Jurkat, Clone E6-1 (cell line): ENCODE measurements at regions not wholly inside any gene's neighbourhood (a gene's known extent, or its start where the extent isn't known, plus 50 kb on each side); places are given as distances from the start of the nearest gene placed in this dataset.
"Not testable (repeated sequence)": the region's sequence is repeated elsewhere in the genome, so short reads cannot be mapped to it uniquely, and the experiment has no call there.

Experiments used
- DNase-seq: peaks from one replicate; pipeline ENCODE4 v3.0.0-alpha.2; 2011; ENCODE audit warnings: low read depth, low spot score
- H3K4me3 ChIP-seq: 2 replicates; pipeline ENCODE4 v1.5.1; 2011; ENCODE audit warnings: mild to moderate bottlenecking, low read length, control low read depth, moderate library complexity

DNA sequence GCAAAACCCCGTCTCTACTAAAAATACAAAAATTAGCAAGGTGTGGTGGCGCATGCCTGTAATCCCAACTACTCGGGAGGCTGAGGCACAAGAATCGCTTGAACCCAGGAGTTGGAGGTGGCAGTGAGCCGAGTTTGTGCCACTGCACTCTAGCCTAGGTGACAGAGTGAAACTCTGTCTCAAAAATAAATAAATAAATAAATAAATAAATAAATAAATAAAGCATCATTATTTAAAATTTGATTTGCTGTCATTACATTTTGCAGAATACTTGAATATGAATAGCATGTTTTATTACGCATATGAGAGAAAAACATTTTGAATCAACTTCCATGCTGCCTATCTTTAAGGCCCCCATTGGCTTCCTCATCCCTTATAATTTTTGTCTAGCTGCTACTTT is 53.4 kb upstream of the MED14 start:
- DNase-seq, H3K4me3 ChIP-seq: not testable (repeated sequence)

GRCh38 chrX:40792433-40792832 is 57.1 kb upstream of the MED14 start:
- DNase-seq: no peak
- H3K4me3 ChIP-seq: no peak overlapping the region

- H3K4me3 ChIP-seq, DNase-seq: not testable (repeated sequence)
Observed at GRCh38 chrX:40794829-40795130, 59.4 kb upstream of the MED14 start.

- H3K4me3 ChIP-seq, DNase-seq: not testable (repeated sequence)
Observed at GRCh38 chrX:40799745-40800144, 64.4 kb upstream of the MED14 start.

DNA sequence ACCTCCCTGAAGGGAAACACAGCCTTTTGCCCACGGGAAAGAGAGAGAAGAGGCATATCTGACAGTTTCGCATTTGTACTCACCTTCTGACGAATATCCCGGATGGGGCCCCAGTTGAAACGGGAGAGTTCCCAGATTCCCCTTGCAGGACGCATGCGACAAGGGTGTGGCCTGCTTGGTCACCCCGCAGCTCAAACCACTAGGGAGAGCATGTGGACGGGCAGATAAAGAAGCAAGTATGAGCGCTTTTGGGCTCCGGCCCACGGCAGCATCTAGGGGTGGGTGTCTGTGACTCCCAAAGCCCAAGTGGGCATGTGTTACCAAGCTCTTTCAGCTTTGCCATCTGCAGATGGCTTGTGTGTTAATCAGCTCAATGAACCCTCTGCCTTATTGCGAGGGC is 70.1 kb upstream of the MED14 start:
- no peak for DNase-seq
- no peak overlapping the region for H3K4me3 ChIP-seq

DNA sequence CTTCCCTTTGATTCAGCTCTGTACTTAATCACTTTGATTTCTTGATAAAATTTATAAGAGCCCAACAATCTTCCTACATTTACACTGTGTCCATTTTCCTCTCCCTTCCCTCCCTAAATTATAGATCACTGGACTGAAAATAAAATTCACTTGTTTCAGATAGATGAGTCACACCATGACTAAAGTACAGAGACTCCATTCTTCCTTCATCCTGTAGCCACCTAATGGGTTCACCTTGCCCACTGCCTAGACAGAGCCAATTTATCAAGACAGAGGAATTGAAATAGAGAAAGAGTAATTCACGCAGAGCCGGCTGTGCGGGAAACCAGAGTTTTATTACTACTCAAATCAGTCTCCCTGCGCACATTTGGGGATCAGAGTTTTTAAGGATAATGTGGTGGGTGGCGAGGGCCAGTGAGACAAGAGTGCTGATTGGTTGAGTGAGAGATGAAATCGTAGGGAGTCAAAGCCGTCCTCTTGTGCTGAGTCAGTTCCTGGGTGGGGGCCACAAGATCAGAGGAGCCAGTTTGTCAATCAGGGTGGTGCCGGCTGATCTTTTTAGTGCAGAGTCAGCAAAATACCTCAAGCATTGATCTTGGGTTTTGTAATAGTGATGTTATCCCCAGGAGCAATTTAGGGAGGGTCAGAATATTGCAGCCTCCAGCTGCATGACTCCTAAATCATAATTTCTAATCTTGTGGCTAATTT is 71.3 kb upstream of the MED14 start:
- DNase-seq: no peak
- no peak overlapping the region for H3K4me3 ChIP-seq

DNA sequence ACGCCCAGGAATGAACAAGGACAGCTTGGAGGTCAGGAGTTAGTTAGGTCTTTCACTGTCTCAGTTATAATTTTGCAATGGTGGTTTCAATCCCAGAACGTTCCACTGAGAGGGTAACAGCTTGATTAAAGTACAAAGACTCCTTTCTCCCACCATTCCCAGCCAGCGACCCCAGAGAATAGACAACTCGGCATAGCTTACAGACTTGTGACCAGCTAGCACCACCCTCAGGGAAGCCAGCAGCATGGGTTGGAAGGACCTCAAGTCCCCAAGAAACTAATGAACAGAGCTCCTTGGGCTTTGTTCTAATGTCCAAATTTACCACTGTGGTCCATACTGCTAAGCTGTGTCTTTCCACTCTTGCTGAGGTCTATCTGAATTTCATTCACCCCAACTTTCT is 72.0 kb upstream of the MED14 start:
- DNase-seq: no peak
- H3K4me3 ChIP-seq: no peak overlapping the region

DNA sequence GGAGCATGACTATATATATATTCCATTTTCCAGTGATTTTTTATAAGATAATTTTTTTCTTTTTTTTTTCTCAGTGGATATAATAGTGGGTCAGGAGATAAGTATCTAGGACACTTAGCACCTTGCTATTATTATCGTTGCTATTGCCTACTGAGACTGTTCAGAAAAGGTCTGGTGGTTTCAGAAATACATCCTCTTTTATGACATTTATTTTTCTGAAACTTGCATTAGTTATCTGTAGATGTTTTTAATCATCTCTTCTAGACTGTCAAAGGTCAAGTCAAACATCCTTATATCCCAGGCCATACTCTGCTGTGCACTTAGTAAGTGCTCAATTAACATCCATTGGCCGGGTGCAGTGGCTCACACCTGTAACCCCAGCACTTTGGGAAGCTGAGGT is 72.9 kb upstream of the MED14 start:
- no peak overlapping the region for H3K4me3 ChIP-seq
- no peak for DNase-seq

DNA sequence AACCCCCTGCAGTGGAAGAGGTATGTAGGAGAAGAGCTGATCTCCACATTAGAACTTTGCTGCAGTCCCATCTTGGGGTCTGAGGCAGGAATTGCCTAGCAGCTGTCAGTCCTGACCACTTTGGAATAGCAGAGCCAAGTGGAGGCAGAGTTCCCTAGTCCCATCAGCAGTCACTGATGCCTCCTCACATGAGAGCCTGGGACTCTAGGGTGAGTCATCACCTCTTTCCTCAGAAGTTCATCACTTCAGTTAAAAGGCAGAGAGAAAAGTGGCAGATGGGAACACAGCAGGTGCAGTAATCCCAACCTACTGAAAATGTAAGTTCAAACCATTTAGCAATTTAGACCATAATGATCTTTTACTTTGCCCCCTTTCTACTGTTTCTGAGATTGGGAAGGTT is 73.9 kb upstream of the MED14 start:
- DNase-seq: no peak
- H3K4me3 ChIP-seq: no peak overlapping the region

- not testable (repeated sequence) for H3K4me3 ChIP-seq, DNase-seq
Observed at GRCh38 chrX:40815045-40815444, 79.7 kb upstream of the MED14 start.

DNA sequence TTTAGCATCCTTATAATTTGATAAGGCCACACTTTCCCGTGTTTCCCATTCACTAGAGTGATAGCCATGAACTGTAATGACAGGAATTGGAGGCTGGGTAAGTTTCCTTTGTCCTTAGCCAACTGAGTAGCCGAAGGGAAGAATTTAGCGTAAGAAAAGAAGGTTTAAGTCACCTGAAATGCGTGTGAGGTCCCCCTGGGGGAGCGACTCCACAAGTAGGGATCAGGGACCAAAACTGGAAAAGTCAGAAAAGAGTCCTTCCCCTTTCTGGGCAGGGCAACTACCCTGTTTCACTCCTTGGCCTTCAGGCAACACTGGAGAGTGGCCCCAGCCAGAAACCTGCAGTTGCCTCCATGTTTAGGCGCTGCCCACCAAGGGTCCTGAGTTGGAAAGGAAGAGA is 81.6 kb upstream of the MED14 start:
- DNase-seq: no peak
- H3K4me3 ChIP-seq: no peak overlapping the region

GRCh38 chrX:40818236-40818635 is 82.9 kb upstream of the MED14 start:
- DNase-seq: no peak
- no peak overlapping the region for H3K4me3 ChIP-seq

- H3K4me3 ChIP-seq: no peak overlapping the region
- no peak for DNase-seq
Observed at GRCh38 chrX:40821780-40822179, 86.4 kb upstream of the MED14 start.

DNA sequence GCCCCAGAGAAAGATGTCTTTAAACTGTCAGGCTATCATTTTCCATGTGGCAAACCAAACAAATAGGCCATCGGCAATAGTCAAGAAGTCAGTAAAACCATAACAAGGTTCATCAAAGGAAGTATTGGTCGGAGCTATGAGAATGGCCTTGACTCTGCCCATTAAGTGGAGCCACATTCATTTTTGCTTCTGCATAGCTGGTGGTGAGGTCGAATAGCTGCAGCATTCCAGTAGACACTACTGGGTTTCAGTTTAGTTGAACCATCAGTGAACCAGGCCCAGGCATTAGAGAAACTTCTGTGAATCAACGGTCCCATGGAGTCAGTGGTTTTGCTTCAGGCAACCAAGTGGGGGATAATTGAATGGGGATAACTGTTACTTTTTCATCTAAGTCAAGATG is 92.0 kb upstream of the MED14 start:
- DNase-seq: no peak
- H3K4me3 ChIP-seq: no peak overlapping the region

DNA sequence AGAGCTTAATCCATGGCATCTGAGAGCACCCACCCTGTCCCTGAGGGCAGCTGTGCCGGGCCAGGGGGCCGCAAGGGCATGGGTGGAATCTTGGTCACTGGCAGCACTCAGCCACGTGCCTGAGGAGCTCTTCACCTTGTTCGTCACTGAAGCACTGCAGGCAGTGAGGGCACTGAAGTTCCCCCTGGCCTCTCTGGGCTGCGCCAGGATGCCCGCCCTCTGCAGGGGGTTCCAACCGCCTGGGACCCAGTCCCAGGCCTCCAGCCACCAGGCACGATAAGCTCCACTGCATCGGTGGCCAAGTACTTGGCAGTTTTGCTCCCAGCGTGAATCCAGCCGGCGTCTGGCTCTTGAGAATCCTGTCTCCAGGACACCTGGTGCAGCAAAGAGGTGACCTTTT is 96.4 kb upstream of the MED14 start:
- no peak for DNase-seq
- H3K4me3 ChIP-seq: no peak overlapping the region

- H3K4me3 ChIP-seq: peak overlapping the region; percentile 16
- peak; percentile 43 for DNase-seq
Observed at GRCh38 chrX:40832723-40833122, 97.4 kb upstream of the MED14 start.

- no peak overlapping the region for H3K4me3 ChIP-seq
Observed at GRCh38 chrX:40834225-40834624, 98.9 kb upstream of the MED14 start.

DNA sequence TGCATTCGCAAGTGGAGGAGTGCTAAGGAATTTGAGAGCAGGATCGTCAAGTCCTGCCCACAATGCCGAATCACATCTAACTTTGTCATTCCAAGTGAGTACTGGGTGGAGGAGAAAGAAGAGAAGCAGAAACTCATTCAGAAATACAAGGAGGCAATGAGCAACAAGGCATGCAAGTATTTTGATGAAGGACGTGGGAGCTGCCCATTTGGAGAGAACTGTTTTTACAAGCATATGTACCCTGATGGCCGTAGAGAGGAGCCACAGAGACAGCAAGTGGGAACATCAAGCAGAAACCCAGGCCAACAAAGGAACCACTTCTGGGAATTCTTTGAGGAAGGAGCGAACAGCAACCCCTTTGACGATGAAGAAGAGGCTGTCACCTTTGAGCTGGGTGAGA is 100.2 kb upstream of the MED14 start:
- H3K4me3 ChIP-seq: no peak overlapping the region
- DNase-seq: no peak

More at GRCh38 chrX:40834225-40834624, 98.9 kb upstream of the MED14 start:
- no peak for DNase-seq

DNA sequence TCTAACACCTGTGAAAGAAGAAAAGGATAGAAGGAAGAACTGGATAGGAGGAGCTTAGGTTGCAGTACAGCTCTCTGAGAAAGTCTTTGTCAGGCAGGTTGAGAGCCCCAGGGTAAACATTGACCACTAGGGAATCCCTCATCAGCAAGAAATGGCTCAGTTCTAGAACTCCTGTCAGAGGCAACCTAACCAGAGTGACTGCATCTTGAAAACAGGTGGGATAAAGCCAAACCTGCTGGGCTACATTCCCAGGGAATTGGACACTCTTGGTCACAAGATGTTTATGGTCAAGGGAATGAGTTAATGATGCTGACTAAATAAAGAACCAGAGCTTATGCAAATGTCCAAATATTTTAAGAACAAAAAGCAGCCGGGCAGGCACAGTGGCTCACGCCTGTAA is 108.3 kb upstream of the MED14 start:
- no peak overlapping the region for H3K4me3 ChIP-seq
- no peak for DNase-seq

DNA sequence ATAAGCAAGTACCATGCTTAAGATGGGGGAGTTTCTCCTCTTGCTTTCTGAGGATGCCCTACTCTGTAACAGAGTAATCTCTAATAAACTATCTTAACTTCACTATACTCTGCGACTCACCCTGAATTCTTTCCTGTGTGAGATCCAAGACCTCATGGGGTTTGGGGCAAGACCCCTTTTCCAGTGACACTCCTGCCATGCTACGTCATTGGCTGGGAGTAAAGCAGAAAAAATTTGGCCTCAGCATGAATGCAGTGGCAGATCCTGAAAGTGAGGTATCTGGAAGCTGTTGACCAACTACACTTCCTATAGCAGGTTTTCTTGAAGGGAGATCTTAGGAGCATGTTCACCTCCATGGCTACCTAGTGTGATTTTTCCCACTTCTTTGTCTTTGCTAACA is 109.1 kb upstream of the MED14 start:
- no peak overlapping the region for H3K4me3 ChIP-seq
- DNase-seq: no peak

- no peak overlapping the region for H3K4me3 ChIP-seq
- no peak for DNase-seq
Observed at GRCh38 chrX:40845331-40845911, 110.1 kb upstream of the MED14 start.
